Trophoblast cell (in vitro differentiated cells and primary cell): ENCODE measurements at regions not wholly inside any gene's neighbourhood (a gene's known extent, or its start where the extent isn't known, plus 50 kb on each side); places are given as distances from the start of the nearest gene placed in this dataset.

Experiments
- DNase-seq, 2 donors: peaks; one replicate each; pipeline ENCODE4 v3.0.0-alpha.2; 2016
- H2AFZ ChIP-seq: 2 replicates; pipeline ENCODE4 v1.6.1; 2013; ENCODE audit warnings: low read length, moderate library complexity, mild to moderate bottlenecking; ENCODE audit not compliant: insufficient read depth, poor library complexity
- H2AK5ac ChIP-seq: 2 replicates; pipeline ENCODE4 v1.6.1; 2013; ENCODE audit warnings: mild to moderate bottlenecking, low read length
- H2BK120ac ChIP-seq: 2 replicates; pipeline ENCODE4 v1.6.1; 2013; ENCODE audit warnings: low read length, mild to moderate bottlenecking, moderate library complexity; ENCODE audit not compliant: insufficient read depth, poor library complexity
- H2BK12ac ChIP-seq: 2 replicates; pipeline ENCODE4 v1.6.1; 2013; ENCODE audit warnings: mild to moderate bottlenecking, low read length, moderate library complexity
- H2BK5ac ChIP-seq: 2 replicates; pipeline ENCODE4 v1.6.1; 2013; ENCODE audit warnings: low read length, low read depth, moderate library complexity, mild to moderate bottlenecking; ENCODE audit not compliant: poor library complexity
- H3K14ac ChIP-seq: 2 replicates; pipeline ENCODE4 v1.6.1; 2013; ENCODE audit warnings: mild to moderate bottlenecking, low read length
- H3K18ac ChIP-seq: 2 replicates; pipeline ENCODE4 v1.6.1; 2013; ENCODE audit warnings: mild to moderate bottlenecking, low read length
- H3K23ac ChIP-seq: 2 replicates; pipeline ENCODE4 v1.6.1; 2013; ENCODE audit warnings: low read length
- H3K27ac ChIP-seq: 2 replicates; pipeline ENCODE4 v1.5.1; 2013; ENCODE audit warnings: low read depth, mild to moderate bottlenecking, inconsistent platforms, low read length, moderate library complexity
- H3K27me3 ChIP-seq: 2 replicates; pipeline ENCODE4 v1.6.1; 2013; ENCODE audit warnings: inconsistent platforms, mild to moderate bottlenecking, low read length, moderate library complexity; ENCODE audit not compliant: insufficient read depth
- H3K36me3 ChIP-seq, 2 experiments: 1 replicate in 1 of 2; 2 replicates in 1 of 2; pipeline ENCODE4 v1.6.1; 2013; ENCODE audit warnings: low read length in 2 of 2, mild to moderate bottlenecking in 2 of 2, moderate library complexity in 1 of 2; ENCODE audit not compliant: insufficient read depth in 2 of 2, control insufficient read depth in 1 of 2
- H3K4ac ChIP-seq: 2 replicates; pipeline ENCODE4 v1.6.1; 2013; ENCODE audit warnings: low read depth, mild to moderate bottlenecking, low read length, moderate library complexity
- H3K4me1 ChIP-seq, 2 experiments: 1 replicate in 1 of 2; 2 replicates in 1 of 2; pipeline ENCODE4 v1.6.1; 2013; ENCODE audit warnings: low read length in 2 of 2, mild to moderate bottlenecking in 2 of 2, moderate library complexity in 1 of 2; ENCODE audit not compliant: insufficient read depth in 2 of 2, control insufficient read depth in 1 of 2
- H3K4me2 ChIP-seq: 2 replicates; pipeline ENCODE4 v1.6.1; 2013; ENCODE audit warnings: inconsistent platforms, mild to moderate bottlenecking, low read length, moderate library complexity
- H3K4me3 ChIP-seq: 2 replicates; pipeline ENCODE4 v1.5.1; 2013; ENCODE audit warnings: mild to moderate bottlenecking, low read depth, low read length, inconsistent platforms
- H3K79me1 ChIP-seq: one replicate; pipeline ENCODE4 v1.6.1; 2013; ENCODE audit warnings: low read length
- H3K79me2 ChIP-seq: 2 replicates; pipeline ENCODE4 v1.6.1; 2013; ENCODE audit warnings: low read length, mild to moderate bottlenecking; ENCODE audit not compliant: control insufficient read depth, insufficient read depth, poor library complexity
- H3K9ac ChIP-seq: 2 replicates; pipeline ENCODE4 v1.6.1; 2013; ENCODE audit warnings: mild to moderate bottlenecking, low read length
- H3K9me3 ChIP-seq: 2 replicates; pipeline ENCODE4 v1.6.1; 2013; ENCODE audit warnings: low read depth, mild to moderate bottlenecking, control low read depth, inconsistent platforms, low read length; ENCODE audit not compliant: insufficient read depth
- H4K12ac ChIP-seq: 2 replicates; pipeline ENCODE4 v1.6.1; 2013; ENCODE audit warnings: low read depth, mild to moderate bottlenecking, low read length, moderate library complexity
- H4K8ac ChIP-seq: 2 replicates; pipeline ENCODE4 v1.6.1; 2013; ENCODE audit warnings: low read depth, mild to moderate bottlenecking, low read length, moderate library complexity
- H4K91ac ChIP-seq: one replicate; pipeline ENCODE4 v1.6.1; 2013; ENCODE audit warnings: low read depth, mild to moderate bottlenecking, low read length, moderate library complexity
- WGBS: extraction: QIAGEN DNeasy Blood & Tissue Kit; methylation state at CpG from one replicate; pipeline ENCODE4 v1.1.7; 2013; ENCODE audit warnings: missing lambda C conversion rate; ENCODE audit not compliant: insufficient read length, insufficient coverage; ENCODE audit errors: extremely low coverage; 5-methylcytosine and 5-hydroxymethylcytosine counted together

- no peak overlapping the region for H3K14ac ChIP-seq
- no peak for DNase-seq
- H4K8ac ChIP-seq = no peak overlapping the region
- no peak overlapping the region for H2BK12ac ChIP-seq
- H3K79me2 ChIP-seq = no peaks in the 10 kb centered on the region
- H3K4me3 ChIP-seq = no peak overlapping the region
- H3K4ac ChIP-seq = no peak overlapping the region
- H3K27ac ChIP-seq = no peak overlapping the region
- no peak overlapping the region for H2BK5ac ChIP-seq
- no peaks in the 10 kb centered on the region for H3K79me1 ChIP-seq
- WGBS = no CpG with 5 or more reads among the region's 2 CpGs
- H4K12ac ChIP-seq = no peak overlapping the region
- H3K4me2 ChIP-seq = no peak overlapping the region
- no peaks in the 10 kb centered on the region for H3K27me3 ChIP-seq
- no peaks in the 10 kb centered on the region for H3K9me3 ChIP-seq
- peaks cover 0 to 2% of the 10 kb centered on the region in 2 experiments for H3K4me1 ChIP-seq
- H3K18ac ChIP-seq = no peak overlapping the region
- no peak overlapping the region for H4K91ac ChIP-seq
- no peak overlapping the region for H2AFZ ChIP-seq
- no peaks in the 10 kb centered on the region for H3K36me3 ChIP-seq
- no peak overlapping the region for H2BK120ac ChIP-seq
- no peak overlapping the region for H3K9ac ChIP-seq
- H2AK5ac ChIP-seq = no peak overlapping the region
- H3K23ac ChIP-seq = no peak overlapping the region
Observed at GRCh38 chr6:23523771-23524170, 602.2 kb upstream of the NRSN1 start.

- H2AFZ ChIP-seq = no peak overlapping the region
- H4K12ac ChIP-seq = no peak overlapping the region
- H2BK12ac ChIP-seq = no peak overlapping the region
- H2BK120ac ChIP-seq = no peak overlapping the region
- no peak overlapping the region for H3K4me3 ChIP-seq
- no peak overlapping the region for H3K14ac ChIP-seq
- H4K8ac ChIP-seq = no peak overlapping the region
- no peaks in the 10 kb centered on the region for H3K79me1 ChIP-seq
- H2BK5ac ChIP-seq = no peak overlapping the region
- H3K4me1 ChIP-seq = peaks cover 0 to 2% of the 10 kb centered on the region in 2 experiments
- H3K9me3 ChIP-seq = no peaks in the 10 kb centered on the region
- H2AK5ac ChIP-seq = no peak overlapping the region
- H3K27ac ChIP-seq = no peak overlapping the region
- H3K4me2 ChIP-seq = no peak overlapping the region
- H3K18ac ChIP-seq = no peak overlapping the region
- H3K79me2 ChIP-seq = no peaks in the 10 kb centered on the region
- H3K23ac ChIP-seq = no peak overlapping the region
- H3K4ac ChIP-seq = no peak overlapping the region
- no peaks in the 10 kb centered on the region for H3K36me3 ChIP-seq
- H4K91ac ChIP-seq = no peak overlapping the region
- no peaks in the 10 kb centered on the region for H3K27me3 ChIP-seq
- H3K9ac ChIP-seq = no peak overlapping the region
- no peak for DNase-seq
Observed at GRCh38 chr6:23524548-23524947, 601.5 kb upstream of the NRSN1 start.

- Histone ChIP-seq H3K27me3 (no peaks in the 10 kb centered on the region), H4K91ac (no peak overlapping the region), H3K4me3 (no peak overlapping the region), H3K14ac (no peak overlapping the region), H2BK5ac (no peak overlapping the region), H2AK5ac (no peak overlapping the region), H2BK120ac (no peak overlapping the region), H3K79me2 (no peaks in the 10 kb centered on the region), H3K18ac (no peak overlapping the region), H3K9ac (no peak overlapping the region), H3K4me1 (peaks cover 0 to 2% of the 10 kb centered on the region in 2 experiments), H4K8ac (no peak overlapping the region), H3K9me3 (no peaks in the 10 kb centered on the region), H4K12ac (no peak overlapping the region), H2BK12ac (no peak overlapping the region), H3K23ac (no peak overlapping the region), H3K4ac (no peak overlapping the region), H2AFZ (no peak overlapping the region), H3K79me1 (no peaks in the 10 kb centered on the region), H3K4me2 (no peak overlapping the region), H3K27ac (no peak overlapping the region), H3K36me3 (no peaks in the 10 kb centered on the region)
- WGBS = no CpG with 5 or more reads among the region's 5 CpGs
- DNase-seq = no peak
Observed at GRCh38 chr6:23526526-23526925, 599.5 kb upstream of the NRSN1 start.

GRCh38 chr6:23529902-23530301 lies 596.1 kb upstream of the NRSN1 start:
- H2BK12ac ChIP-seq = no peak overlapping the region
- no peaks in the 10 kb centered on the region for H3K27me3 ChIP-seq
- no peak overlapping the region for H3K9ac ChIP-seq
- no peak overlapping the region for H2AK5ac ChIP-seq
- no peak overlapping the region for H3K14ac ChIP-seq
- H4K8ac ChIP-seq = no peak overlapping the region
- no peaks in the 10 kb centered on the region for H3K79me1 ChIP-seq
- H3K27ac ChIP-seq = no peak overlapping the region
- H3K23ac ChIP-seq = no peak overlapping the region
- H3K4ac ChIP-seq = no peak overlapping the region
- DNase-seq = no peak
- H3K18ac ChIP-seq = no peak overlapping the region
- no peaks in the 10 kb centered on the region for H3K4me1 ChIP-seq
- no peaks in the 10 kb centered on the region for H3K9me3 ChIP-seq
- H3K4me3 ChIP-seq = no peak overlapping the region
- no peak overlapping the region for H4K12ac ChIP-seq
- H3K36me3 ChIP-seq = no peaks in the 10 kb centered on the region
- no peak overlapping the region for H2BK5ac ChIP-seq
- no peaks in the 10 kb centered on the region for H3K79me2 ChIP-seq
- H3K4me2 ChIP-seq = no peak overlapping the region
- no CpG with 5 or more reads among the region's 2 CpGs for WGBS
- no peak overlapping the region for H2AFZ ChIP-seq
- H2BK120ac ChIP-seq = no peak overlapping the region
- H4K91ac ChIP-seq = no peak overlapping the region
